GM19035 (cell line): ENCODE measurements at regions not wholly inside any gene's neighbourhood (a gene's known extent, or its start where the extent isn't known, plus 50 kb on each side); places are given as distances from the start of the nearest gene placed in this dataset.

Experiments
- ATAC-seq: cut with Tn5 transposase; IDR thresholded peaks from one replicate; pipeline ENCODE4 v1.9.1; 2021; ENCODE audit not compliant: unreplicated experiment

GRCh38 chr1:192521734-192522133 is 53.8 kb upstream of the RGS1 start:
- no peak for ATAC-seq

DNA sequence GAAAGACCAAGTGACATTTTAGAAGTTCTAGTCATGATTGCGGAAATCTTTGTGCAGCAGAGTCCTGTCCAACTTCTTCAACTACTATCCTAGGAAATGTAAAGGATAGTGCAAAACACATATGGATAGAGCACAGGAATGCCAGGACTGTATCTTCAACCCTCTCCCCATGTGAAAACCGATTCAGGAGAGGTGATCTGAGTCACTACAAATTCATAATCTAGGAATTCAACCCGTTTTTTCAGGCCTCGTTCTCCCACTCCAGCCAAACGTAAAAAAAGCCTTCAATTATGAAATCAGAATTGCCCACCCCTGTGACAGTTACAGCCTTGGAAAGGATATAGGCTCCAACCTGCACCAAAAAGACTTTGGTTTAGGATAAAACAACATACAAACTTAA is 52.9 kb upstream of the RGS1 start:
- no peak for ATAC-seq

DNA sequence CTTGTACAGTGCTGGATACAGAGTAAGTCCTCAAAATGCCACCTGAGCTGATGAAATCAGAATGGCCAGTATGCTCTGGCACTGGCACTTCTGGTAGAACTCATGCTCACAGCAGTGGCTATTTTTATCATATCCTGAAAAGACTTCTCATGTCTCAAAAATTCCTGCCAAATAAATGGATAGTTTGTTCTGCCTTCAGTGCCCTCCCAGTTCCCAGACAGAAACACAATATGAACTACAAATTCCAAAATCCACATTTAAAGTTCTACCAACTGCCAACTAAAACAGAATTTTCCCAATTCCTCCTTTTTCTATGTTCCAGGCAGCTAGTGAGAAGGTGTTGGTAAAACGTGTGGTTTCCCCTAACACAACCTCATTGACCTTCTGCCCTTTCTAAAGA is 51.4 kb upstream of the RGS1 start:
- no peak for ATAC-seq
